NT2/D1 (cell line): ENCODE measurements at regions not wholly inside any gene's neighbourhood (a gene's known extent, or its start where the extent isn't known, plus 50 kb on each side); places are given as distances from the start of the nearest gene placed in this dataset.
"Not testable (repeated sequence)": the region's sequence is repeated elsewhere in the genome, so short reads cannot be mapped to it uniquely, and the experiment has no call there.

Experiments used
- YY1 ChIP-seq: IDR thresholded peaks from 2 replicates; pipeline ENCODE4 v1.6.1; 2011; ENCODE audit not compliant: insufficient read length, insufficient read depth
- ZNF274 ChIP-seq: IDR thresholded peaks from 2 replicates; pipeline ENCODE4 v1.6.1; 2011; ENCODE audit warnings: mild to moderate bottlenecking, low read depth, low read length

- TF ChIP-seq YY1, ZNF274: not testable (repeated sequence)
Measured at GRCh38 chr16:29106259-29106908, 121.5 kb downstream of the LAT start.
